ENCODE measurements at regions not wholly inside any gene's neighbourhood (a gene's known extent, or its start where the extent isn't known, plus 50 kb on each side); places are given as distances from the start of the nearest gene placed in this dataset.
"Not testable (repeated sequence)": the region's sequence is repeated elsewhere in the genome, so short reads cannot be mapped to it uniquely, and the experiment has no call there.

- peaks cover 0 to 17% (median 12%) of the 10 kb centered on the region in 8 donors for H3K9me3 ChIP-seq
- WGBS, 5 donors = 83 to 92% (median 90%) methylated on average over 4 of the region's 4 CpGs
Observed at GRCh38 chr2:195548198-195548940, 108.7 kb upstream of the SLC39A10 start.

DNA sequence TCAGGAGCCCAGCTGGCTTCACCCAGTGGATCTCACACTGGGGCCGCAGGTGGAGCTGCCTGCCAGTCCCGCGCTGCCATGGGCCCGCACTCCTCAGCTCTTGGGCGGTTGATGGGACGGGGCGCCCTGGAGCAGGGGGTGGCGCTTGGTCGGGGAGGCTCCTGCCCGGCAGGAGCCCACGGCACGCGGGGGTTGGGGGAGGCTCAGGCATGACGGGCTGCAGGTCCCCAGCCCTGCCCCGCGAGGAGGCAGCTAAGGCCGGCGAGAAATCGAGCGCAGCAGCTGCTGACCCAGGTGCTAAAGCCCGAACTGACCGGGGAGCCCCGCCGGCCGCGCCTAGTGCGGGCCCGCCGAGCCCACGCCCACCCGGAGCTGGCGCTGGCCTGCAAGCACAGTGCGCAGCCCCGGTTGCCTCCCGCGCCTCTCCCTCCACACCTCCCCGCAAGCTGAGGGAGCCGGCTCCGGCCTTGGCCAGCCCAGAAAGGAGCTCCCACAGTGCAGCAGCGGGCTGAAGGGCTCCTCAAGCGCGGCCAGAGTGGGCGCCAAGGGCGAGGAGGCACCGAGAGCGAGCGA lies 109.7 kb upstream of the SLC39A10 start:
- intact Hi-C loops (cut with DNase I; ENCODE audit: low total_unique reads); H3K27me3 ChIP-seq (replicated peaks in 1 of 7); H3K4me3 ChIP-seq; H3K27ac ChIP-seq; DNase-seq; H3K36me3 ChIP-seq: not testable (repeated sequence)
- H3K4me1 ChIP-seq = peaks cover 0 to 15% (median 1%) of the 10 kb centered on the region in 6 donors
- H3K9me3 ChIP-seq = peaks cover 0 to 17% (median 12%) of the 10 kb centered on the region in 8 donors
- 93 to 98% (median 96%) methylated on average over 24 to 47 of the region's 47 CpGs for WGBS, 5 donors

More at GRCh38 chr2:195548198-195548940, 108.7 kb upstream of the SLC39A10 start:
- no peaks in the 10 kb centered on the region for H3K27me3 ChIP-seq (replicated peaks in 1 of 7)
- H3K4me1 ChIP-seq = peaks cover 0 to 19% (median 2%) of the 10 kb centered on the region in 6 donors
- H3K4me3 ChIP-seq = no peak overlapping the region
- no peaks in the 10 kb centered on the region for H3K36me3 ChIP-seq
- DNase-seq = no peak
- intact Hi-C loops (cut with DNase I; ENCODE audit: low total_unique reads) = no loop called here
- H3K27ac ChIP-seq = no peak overlapping the region
- TF ChIP-seq POLR2A (IDR thresholded peaks at IDR 0.05) (no peak), POLR2AphosphoS5 (IDR thresholded peaks at IDR 0.05) (no peak)
- TF ChIP-seq, protein P1, sequence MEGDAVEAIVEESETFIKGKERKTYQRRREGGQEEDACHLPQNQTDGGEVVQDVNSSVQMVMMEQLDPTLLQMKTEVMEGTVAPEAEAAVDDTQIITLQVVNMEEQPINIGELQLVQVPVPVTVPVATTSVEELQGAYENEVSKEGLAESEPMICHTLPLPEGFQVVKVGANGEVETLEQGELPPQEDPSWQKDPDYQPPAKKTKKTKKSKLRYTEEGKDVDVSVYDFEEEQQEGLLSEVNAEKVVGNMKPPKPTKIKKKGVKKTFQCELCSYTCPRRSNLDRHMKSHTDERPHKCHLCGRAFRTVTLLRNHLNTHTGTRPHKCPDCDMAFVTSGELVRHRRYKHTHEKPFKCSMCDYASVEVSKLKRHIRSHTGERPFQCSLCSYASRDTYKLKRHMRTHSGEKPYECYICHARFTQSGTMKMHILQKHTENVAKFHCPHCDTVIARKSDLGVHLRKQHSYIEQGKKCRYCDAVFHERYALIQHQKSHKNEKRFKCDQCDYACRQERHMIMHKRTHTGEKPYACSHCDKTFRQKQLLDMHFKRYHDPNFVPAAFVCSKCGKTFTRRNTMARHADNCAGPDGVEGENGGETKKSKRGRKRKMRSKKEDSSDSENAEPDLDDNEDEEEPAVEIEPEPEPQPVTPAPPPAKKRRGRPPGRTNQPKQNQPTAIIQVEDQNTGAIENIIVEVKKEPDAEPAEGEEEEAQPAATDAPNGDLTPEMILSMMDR (IDR thresholded peaks at IDR 0.05 in 8 of 11, conservative IDR thresholded peaks at IDR 0.05 in 3 of 11) = no peak

- H3K27me3 ChIP-seq (replicated peaks in 1 of 7) = no peaks in the 10 kb centered on the region
Observed at GRCh38 chr2:195545811-195546210, 111.2 kb upstream of the SLC39A10 start.

DNA sequence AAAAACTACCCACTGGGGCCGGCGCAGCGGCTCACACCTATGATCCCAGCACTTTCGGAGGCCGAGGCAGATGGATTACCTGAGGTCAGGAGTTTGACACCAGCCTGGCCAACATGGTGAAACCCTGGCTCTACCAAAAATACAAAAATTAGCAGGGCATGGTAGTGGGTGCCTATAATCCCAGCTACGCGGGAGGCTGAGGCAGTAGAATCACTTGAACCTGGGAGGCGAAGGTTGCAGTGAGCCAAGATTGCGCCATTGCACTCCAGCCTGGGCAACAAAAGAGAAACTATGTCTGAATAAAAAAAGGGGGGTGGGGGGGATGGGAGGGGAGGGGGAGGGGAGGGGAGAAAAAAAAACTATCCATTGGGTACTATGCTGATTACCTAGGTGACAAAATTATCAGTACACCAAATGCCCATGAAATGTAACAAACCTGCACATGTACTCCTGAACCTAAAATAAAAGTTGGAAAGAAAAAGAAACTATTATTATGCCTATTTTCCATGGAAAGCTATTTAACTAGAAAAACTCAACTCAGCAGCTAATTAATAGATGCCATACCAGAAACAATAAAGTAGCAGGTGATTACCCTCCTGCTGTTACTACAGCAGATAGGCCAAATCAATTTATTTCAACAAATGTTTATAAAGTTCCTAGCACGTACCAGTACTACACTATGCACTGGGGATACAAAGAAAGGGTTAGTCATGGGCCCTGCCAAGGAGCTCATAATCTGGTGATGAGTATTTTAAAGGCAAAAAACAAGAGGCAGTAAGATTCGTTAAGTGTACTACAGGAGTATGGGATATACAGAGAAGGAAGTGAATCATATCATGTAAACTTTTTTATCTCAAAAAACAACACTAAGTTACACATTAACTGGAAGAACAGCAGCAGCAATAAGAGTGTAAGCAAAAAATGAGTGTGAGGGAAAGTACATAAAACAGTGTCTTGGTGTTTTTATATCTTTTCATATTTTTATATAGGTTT lies 112.8 kb upstream of the SLC39A10 start:
- intact Hi-C loops (cut with DNase I; ENCODE audit: low total_unique reads) = no loop called here
- H3K4me3 ChIP-seq = no peak overlapping the region
- no peaks in the 10 kb centered on the region for H3K36me3 ChIP-seq
- TF ChIP-seq, protein P1 (IDR thresholded peaks at IDR 0.05 in 8 of 11, conservative IDR thresholded peaks at IDR 0.05 in 3 of 11) = no peak
- TF ChIP-seq POLR2AphosphoS5 (IDR thresholded peaks at IDR 0.05) (no peak), POLR2A (IDR thresholded peaks at IDR 0.05) (no peak)
- H3K27me3 ChIP-seq (replicated peaks in 1 of 7) = no peaks in the 10 kb centered on the region
- 84 to 90% (median 89%) methylated on average over 11 of the region's 11 CpGs for WGBS, 5 donors
- H3K9me3 ChIP-seq = peaks cover 0 to 17% (median 11%) of the 10 kb centered on the region in 8 donors
- no peak overlapping the region for H3K27ac ChIP-seq
- DNase-seq = no peak
- H3K4me1 ChIP-seq = peaks cover 0 to 17% (median 0%) of the 10 kb centered on the region in 6 donors

More at GRCh38 chr2:195545811-195546210, 111.2 kb upstream of the SLC39A10 start:
- Histone ChIP-seq H3K9me3 (peaks cover 0 to 17% (median 12%) of the 10 kb centered on the region in 8 donors), H3K27ac (no peak overlapping the region), H3K4me1 (peaks cover 0 to 14% (median 0%) of the 10 kb centered on the region in 6 donors), H3K4me3 (no peak overlapping the region), H3K36me3 (no peaks in the 10 kb centered on the region)
- no peak for DNase-seq
- TF ChIP-seq POLR2AphosphoS5 (IDR thresholded peaks at IDR 0.05) (no peak), POLR2A (IDR thresholded peaks at IDR 0.05) (no peak)
- TF ChIP-seq, protein P1 (IDR thresholded peaks at IDR 0.05 in 8 of 11, conservative IDR thresholded peaks at IDR 0.05 in 3 of 11) = no peak
- intact Hi-C loops (cut with DNase I; ENCODE audit: low total_unique reads) = no loop called here
- 83 to 92% (median 86%) methylated on average over 3 of the region's 3 CpGs for WGBS, 5 donors

Data from spleen (tissue), 11 donors.